Left colon (tissue), 2 donors: ENCODE measurements at regions not wholly inside any gene's neighbourhood (a gene's known extent, or its start where the extent isn't known, plus 50 kb on each side); places are given as distances from the start of the nearest gene placed in this dataset.
"Not testable (repeated sequence)": the region's sequence is repeated elsewhere in the genome, so short reads cannot be mapped to it uniquely, and the experiment has no call there.

Experiments used
- ATAC-seq: fragments of 200-7000 bp; cut with Tn5 transposase; one replicate; pipeline ENCODE4 v1.9.1; 2020; ENCODE audit warnings: mild to moderate bottlenecking, moderate library complexity
- DNase-seq, 2 donors: peaks; one replicate each; pipeline ENCODE4 v3.0.0-alpha.2; 2020
- intact Hi-C, 2 donors: fragments of 100-400 bp; cut with DNase I in 1 of 2; cut with micrococcal nuclease in 1 of 2; formaldehyde crosslinking; loops; one replicate each; pipeline versions ENCODE4 v1.11.2 to v1.14.0; 2022; cut with DNase I, micrococcal nuclease
- donor health status: DM: no; HTN: no; CAD: no.
- donor health status: DM: yes; HTN: yes; CAD: no.

GRCh38 chr5:104037136-104037535, 474.5 kb upstream of the NUDT12 start:
- DNase-seq, intact Hi-C loops, ATAC-seq: not testable (repeated sequence)

DNA sequence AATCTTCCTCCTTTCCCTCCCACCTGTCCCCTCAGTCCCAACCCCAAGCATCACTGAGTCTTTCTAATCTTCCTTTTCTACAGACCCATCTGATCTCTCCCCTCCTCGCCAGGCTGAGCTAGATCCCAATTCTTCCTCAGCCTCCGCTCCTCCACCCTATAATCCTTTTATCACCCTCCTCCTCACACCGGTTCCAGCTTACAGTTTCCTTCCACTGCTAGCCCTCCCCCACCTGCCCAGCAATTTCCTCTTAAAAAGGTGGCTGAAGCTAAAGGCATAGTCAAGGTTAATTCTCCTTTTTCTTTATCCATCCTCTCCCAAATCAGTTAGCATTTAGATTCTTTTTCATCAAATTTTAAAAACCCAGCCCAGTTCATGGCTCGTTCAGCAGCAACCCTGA, 470.6 kb upstream of the NUDT12 start:
- DNase-seq, intact Hi-C loops, ATAC-seq: not testable (repeated sequence)

GRCh38 chr5:104024538-104024937, 461.9 kb upstream of the NUDT12 start:
- DNase-seq = no peak
- ATAC-seq = no peak
- intact Hi-C loops = no loop called here

DNA sequence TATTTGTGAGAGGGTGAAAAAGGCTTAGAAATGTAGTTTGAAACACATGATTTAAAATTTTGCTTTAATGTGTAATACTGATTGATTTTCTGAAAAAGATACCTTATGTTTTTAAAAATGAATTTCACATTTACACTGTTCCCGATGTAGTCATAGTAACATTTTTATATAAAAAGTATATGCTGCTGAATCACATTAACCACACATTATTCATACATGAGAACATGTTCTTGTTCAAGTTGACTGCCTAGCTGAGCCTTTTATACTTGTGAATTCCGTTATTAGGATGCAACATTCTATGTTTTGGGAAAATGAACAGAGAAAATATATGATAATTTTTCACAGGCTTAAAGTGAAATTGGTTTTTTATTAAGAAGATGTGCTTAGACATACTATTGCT, 461.1 kb upstream of the NUDT12 start:
- intact Hi-C loops = no loop called here
- ATAC-seq (no peak), DNase-seq (no peak)

- no peak for DNase-seq
- intact Hi-C loops = no loop called here
- no peak for ATAC-seq
These were observed 457.4 kb upstream of the NUDT12 start for GRCh38 chr5:104019956-104020355.

DNA sequence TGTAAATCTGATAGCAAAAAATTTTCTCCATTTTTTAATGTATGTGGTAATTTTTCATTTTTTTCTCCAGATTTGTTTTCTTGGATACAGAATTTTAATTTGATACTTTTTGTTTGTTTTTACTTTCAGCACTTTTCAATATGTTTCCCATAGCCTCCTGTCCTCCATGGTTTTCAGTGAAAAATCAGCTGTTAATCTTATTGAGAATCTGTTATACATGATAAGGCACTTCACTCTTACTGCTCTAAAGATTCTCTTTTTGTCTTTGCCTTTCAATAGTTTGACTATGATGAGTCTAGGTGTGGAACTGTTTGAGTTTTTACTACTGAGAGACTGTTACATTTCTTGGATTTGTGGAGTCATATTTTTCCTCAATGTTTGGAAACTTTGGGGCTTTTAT, 455.7 kb upstream of the NUDT12 start:
- intact Hi-C loops = no loop called here
- no peak for DNase-seq

GRCh38 chr5:104016646-104017045, 454.1 kb upstream of the NUDT12 start:
- no peak for ATAC-seq
- intact Hi-C loops = no loop called here
- no peak for DNase-seq

More for the DNA sequence above, 455.7 kb upstream of the NUDT12 start:
- ATAC-seq = no peak

DNA sequence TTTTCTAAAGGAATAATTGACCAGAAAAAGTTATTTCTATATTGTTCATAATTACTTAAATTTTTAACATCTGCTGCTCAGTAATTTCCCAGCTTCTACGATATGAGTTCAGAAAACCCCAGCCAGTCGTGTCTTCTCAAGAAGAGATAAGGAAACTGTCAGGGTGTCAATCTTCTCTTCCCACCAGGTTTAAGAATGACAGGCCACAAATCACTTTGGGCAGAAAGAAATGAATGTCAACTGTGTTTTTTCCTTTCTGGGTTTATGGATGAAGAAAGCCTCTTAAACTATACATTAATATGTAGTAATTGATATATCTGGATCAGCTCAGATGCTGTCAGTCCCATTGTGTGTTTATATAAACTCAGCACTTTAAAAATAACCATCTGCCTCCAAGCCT, 453.2 kb upstream of the NUDT12 start:
- ATAC-seq (no peak), DNase-seq (no peak)
- intact Hi-C loops = no loop called here

DNA sequence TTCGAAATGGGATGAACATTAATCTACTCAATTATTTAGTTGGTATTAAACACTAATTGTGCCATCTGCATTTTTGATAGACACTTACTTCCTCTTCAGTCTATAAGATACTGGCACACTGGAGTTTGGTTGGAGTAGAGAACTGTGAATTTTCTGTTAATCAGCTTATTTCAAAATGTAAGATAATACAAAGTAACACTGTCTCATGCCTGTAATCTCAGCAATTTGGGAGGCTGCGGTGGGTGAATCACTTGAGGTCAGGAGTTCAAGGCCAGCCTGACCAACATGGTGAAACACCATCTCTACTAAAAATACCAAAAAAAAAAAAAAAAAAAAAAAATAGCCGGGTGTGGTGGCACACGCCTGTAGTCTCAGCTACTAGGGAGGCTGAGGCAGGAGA, 440.2 kb upstream of the NUDT12 start:
- not testable (repeated sequence) for ATAC-seq

GRCh38 chr5:104001136-104001535, 438.5 kb upstream of the NUDT12 start:
- ATAC-seq (no peak), DNase-seq (no peak)
- intact Hi-C loops = no loop called here

More for the DNA sequence above, 440.2 kb upstream of the NUDT12 start:
- intact Hi-C loops, DNase-seq: not testable (repeated sequence)

GRCh38 chr5:103993031-103993430, 430.4 kb upstream of the NUDT12 start:
- no peak for ATAC-seq
- no peak for DNase-seq
- intact Hi-C loops = no loop called here

GRCh38 chr5:103990064-103990463, 427.5 kb upstream of the NUDT12 start:
- no peak for DNase-seq
- intact Hi-C loops = no loop called here
- no peak for ATAC-seq

DNA sequence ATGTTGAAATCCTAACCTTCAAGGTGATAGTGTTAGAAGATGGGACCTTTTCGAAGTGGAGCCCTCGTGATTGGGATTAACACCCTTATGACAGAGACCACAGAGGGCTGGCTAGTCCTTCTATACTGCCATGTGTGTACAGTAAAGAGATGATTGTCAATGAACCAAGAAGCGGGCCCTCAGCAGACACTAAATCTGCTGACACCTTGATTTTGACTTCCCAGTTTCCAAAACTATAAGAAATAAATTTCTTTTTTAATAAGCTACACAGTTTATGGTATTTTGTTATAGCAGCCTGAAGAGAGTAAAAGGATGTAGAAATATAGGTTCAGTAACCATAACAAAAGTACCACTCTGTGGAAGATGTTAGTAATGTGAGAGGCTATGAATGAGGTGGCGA, 419.0 kb upstream of the NUDT12 start:
- ATAC-seq = no peak
- intact Hi-C loops = no loop called here
- DNase-seq = no peak

DNA sequence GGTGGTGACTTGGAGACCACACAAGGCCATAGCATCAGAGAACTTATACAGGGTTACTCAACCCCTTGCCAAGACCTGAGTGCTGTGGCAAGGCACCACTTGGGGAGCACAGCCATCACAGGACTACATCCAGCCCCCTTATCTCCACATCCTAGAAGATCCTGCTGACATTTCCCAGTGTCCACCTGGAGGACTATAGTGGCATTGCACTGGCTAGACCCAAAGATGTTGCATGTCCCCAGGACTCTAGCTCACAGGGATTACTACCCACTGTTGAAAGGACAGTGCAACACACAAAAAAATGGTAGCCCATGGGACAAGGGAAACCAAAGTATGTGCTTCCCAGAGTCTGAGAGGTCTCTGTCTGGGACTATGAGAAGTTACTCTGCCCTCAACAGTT, 411.1 kb upstream of the NUDT12 start:
- no peak for ATAC-seq
- intact Hi-C loops = no loop called here

DNA sequence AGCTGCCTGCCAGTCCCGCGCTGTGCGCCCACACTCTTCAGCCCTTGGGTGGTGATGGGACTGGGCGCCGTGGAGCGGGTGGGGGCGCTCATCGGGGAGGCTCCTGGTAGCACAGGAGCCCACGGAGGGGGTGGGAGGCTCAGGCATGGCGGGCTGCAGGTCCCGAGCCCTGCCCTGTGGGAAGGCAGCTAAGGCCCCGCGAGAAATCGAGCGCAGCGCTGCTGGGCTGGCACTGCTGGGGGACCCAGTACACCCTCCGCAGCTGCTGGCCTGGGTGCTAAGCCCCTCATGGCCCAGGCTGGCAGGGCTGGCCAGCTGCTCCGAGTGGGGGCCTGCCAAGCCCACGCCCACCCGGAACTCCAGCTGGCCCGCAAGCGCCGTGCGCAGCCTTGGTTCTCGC, 403.7 kb upstream of the NUDT12 start:
- ATAC-seq, DNase-seq, intact Hi-C loops: not testable (repeated sequence)

More for the DNA sequence above, 411.1 kb upstream of the NUDT12 start:
- no peak for DNase-seq

DNA sequence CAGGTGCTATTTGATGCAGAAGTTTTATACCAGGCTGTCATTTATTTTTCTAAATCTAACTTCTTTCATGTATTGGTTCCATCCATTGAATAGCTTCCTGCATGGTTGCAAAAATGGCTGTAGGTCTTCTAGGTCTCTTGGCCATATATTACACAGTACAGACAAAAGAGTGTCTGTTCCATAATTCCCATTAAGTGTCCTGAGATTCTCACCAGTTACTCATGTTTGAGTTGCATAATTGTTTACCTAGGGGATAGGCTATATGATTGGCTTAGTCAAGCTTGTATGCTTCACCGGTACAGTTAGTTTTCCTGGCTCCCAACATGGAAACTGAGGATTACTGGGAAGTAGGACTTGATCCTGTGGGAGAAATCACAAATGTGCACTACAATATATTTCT, 399.4 kb upstream of the NUDT12 start:
- ATAC-seq (no peak), DNase-seq (no peak)
- intact Hi-C loops = no loop called here

- intact Hi-C loops = no loop called here
- no peak for DNase-seq
- no peak for ATAC-seq
These were observed 391.2 kb upstream of the NUDT12 start for GRCh38 chr5:103953601-103954382.

GRCh38 chr5:103951776-103952175, 389.2 kb upstream of the NUDT12 start:
- no peak for ATAC-seq
- intact Hi-C loops = no loop called here

DNA sequence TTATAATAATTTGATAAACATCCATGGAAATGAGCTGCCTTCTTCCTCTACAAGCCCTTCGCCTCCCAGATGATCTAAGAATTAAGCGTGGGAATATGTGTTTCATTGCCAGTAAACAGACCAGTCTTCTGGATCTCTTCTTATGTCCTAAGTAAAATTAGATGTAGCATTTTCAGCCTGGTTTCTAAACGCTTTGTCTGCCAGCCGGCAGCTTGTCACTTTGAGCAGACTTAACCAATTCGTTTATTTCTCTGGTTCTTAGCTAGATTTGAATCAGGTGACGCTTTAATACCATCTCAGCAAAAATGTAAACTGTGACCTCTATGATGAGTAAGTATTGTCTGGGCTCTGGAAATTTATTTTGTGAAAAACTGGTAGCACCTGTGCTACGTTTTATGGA, 380.6 kb upstream of the NUDT12 start:
- intact Hi-C loops = no loop called here
- DNase-seq = no peak
- no peak for ATAC-seq

More at GRCh38 chr5:103951776-103952175, 389.2 kb upstream of the NUDT12 start:
- DNase-seq = no peak

DNA sequence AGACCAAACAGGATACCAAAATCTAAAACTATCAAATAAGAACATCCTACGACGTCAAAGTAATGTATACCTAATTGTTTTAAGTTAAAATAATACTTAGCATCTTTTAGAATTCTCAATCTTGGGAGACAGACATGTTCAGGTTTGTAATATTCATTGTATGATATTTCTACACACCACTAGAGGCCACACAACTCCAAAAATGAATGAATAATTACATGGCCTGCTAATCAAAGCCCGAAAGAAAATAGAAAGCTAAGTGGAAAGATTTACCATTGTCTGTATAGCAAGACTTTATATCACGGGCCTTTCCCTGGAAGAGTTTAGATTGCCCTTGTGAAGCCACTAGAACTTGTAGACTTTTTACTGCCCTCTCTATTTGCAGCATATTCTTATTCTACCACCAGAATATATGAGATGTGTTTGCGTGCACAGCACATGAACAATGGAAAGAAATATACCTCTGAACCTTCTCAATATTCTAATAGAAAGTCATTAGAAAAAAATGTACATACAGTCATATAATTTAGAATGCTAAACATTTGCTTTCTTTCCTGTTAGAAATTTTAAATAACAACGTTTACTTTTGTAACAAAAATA, 380.1 kb upstream of the NUDT12 start:
- intact Hi-C loops = no loop called here
- no peak for ATAC-seq
- DNase-seq = no peak

GRCh38 chr5:103941596-103941995, 379.0 kb upstream of the NUDT12 start:
- DNase-seq (no peak), ATAC-seq (no peak)
- intact Hi-C loops = no loop called here
